ENCODE measurements at regions not wholly inside any gene's neighbourhood (a gene's known extent, or its start where the extent isn't known, plus 50 kb on each side); places are given as distances from the start of the nearest gene placed in this dataset.

DNA sequence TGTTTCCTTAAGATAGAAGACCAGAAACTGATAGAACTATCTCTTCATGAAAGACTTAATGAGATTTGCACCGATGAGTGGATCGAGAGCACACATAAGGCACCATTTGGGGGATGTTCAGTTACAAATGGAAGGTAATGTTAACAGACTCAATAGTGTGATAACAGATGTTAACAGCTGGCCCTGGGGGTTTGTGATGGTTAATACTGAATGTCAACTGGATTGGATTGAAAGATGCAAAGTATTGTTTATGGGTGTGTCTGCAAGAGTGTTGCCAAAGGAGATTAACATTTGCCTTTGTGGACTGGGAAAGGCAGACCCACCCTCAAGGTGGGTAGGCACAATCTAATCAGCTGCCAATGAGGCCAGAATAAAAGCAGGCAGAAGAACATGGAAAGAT, 130.5 kb upstream of the DGKB start:
- no peak for TF ChIP-seq EZH2 (IDR thresholded peaks at IDR 0.05; ENCODE audit: borderline replicate concordance, insufficient read depth, low read depth, low read length, poor library complexity, severe bottlenecking)
- TF ChIP-seq, protein P1, sequence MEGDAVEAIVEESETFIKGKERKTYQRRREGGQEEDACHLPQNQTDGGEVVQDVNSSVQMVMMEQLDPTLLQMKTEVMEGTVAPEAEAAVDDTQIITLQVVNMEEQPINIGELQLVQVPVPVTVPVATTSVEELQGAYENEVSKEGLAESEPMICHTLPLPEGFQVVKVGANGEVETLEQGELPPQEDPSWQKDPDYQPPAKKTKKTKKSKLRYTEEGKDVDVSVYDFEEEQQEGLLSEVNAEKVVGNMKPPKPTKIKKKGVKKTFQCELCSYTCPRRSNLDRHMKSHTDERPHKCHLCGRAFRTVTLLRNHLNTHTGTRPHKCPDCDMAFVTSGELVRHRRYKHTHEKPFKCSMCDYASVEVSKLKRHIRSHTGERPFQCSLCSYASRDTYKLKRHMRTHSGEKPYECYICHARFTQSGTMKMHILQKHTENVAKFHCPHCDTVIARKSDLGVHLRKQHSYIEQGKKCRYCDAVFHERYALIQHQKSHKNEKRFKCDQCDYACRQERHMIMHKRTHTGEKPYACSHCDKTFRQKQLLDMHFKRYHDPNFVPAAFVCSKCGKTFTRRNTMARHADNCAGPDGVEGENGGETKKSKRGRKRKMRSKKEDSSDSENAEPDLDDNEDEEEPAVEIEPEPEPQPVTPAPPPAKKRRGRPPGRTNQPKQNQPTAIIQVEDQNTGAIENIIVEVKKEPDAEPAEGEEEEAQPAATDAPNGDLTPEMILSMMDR (IDR thresholded peaks at IDR 0.05) = no peak
- Histone ChIP-seq H3K27ac (ENCODE audit: low read length in 2 of 2) (no peak overlapping the region), H3K4me2 (replicated peaks; ENCODE audit: low read depth, low read length, poor library complexity, severe bottlenecking) (no peak overlapping the region), H3K79me2 (ENCODE audit: control insufficient read depth, insufficient read depth, low read length) (no peaks in the 10 kb centered on the region), H3K9ac (ENCODE audit: low read length) (no peak overlapping the region), H3K4me3 (ENCODE audit: control extremely low read depth in 1 of 5, extremely low read depth in 1 of 5, insufficient read depth in 1 of 5, low read depth in 2 of 5, low read length in 4 of 5) (no peak overlapping the region), H3K27me3 (replicated peaks in 1 of 4; ENCODE audit: control extremely low read depth in 1 of 4, control insufficient read depth in 3 of 4, insufficient read depth in 4 of 4, low read length in 3 of 4) (no peaks in the 10 kb centered on the region), H2AFZ (ENCODE audit: insufficient read depth, low read depth, low read length, poor library complexity, severe bottlenecking) (no peak overlapping the region), H3K4me1 (ENCODE audit: control insufficient read depth in 2 of 2, insufficient read depth in 2 of 2, low read length in 2 of 2) (no peaks in the 10 kb centered on the region), H3K9me3 (ENCODE audit: control extremely low read depth in 1 of 3, control insufficient read depth in 2 of 3, insufficient read depth in 1 of 3, low read length in 2 of 3) (no peaks in the 10 kb centered on the region), H4K20me1 (ENCODE audit: control insufficient read depth, insufficient read depth, low read length, poor library complexity, severe bottlenecking) (no peaks in the 10 kb centered on the region), H3K36me3 (replicated peaks in 1 of 2; ENCODE audit: control extremely low read depth in 1 of 2, control insufficient read depth in 1 of 2, extremely low read depth in 1 of 2, insufficient read depth in 2 of 2, low read length in 1 of 2) (no peaks in the 10 kb centered on the region)
- Mint-ChIP-seq H3K4me1 (no peaks in the 10 kb centered on the region), H3K4me3 (no peak overlapping the region), H3K9me3 (ENCODE audit: insufficient read depth) (no peaks in the 10 kb centered on the region), H3K27me3 (no peaks in the 10 kb centered on the region), H3K27ac (no peak overlapping the region)
- CTCF ChIA-PET = no interaction called here
- ATAC-seq (ENCODE audit: low read depth) (no peak), DNase-seq (no peak)
- WGBS (ENCODE audit: insufficient coverage) = 90% methylated on average over 1 of the region's 2 CpGs
- POLR2A ChIA-PET = no interaction called here
- intact Hi-C loops (cut with micrococcal nuclease) = no loop called here

DNA sequence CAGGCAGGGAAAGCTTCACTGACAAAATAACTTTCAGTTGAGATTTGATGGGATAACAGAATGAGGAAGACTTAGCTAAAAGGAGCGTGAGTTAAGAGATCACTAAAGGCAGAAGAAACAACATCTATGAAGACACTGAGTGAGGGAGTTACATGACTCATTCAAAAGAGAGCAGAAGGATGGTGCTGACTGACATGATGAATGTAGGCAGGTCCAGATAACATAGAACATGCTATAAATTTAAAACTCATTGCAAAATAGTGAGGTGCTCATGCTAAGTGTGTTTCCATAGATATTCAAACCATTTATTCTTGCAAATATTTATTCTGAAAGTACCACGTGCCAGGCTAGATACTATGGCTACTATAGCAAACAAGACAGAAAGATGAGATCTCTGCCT, 116.4 kb upstream of the DGKB start:
- Histone ChIP-seq H3K9me3 (ENCODE audit: control extremely low read depth in 1 of 3, control insufficient read depth in 2 of 3, insufficient read depth in 1 of 3, low read length in 2 of 3) (no peaks in the 10 kb centered on the region), H3K4me3 (ENCODE audit: control extremely low read depth in 1 of 5, extremely low read depth in 1 of 5, insufficient read depth in 1 of 5, low read depth in 2 of 5, low read length in 4 of 5) (no peak overlapping the region), H3K36me3 (replicated peaks in 1 of 2; ENCODE audit: control extremely low read depth in 1 of 2, control insufficient read depth in 1 of 2, extremely low read depth in 1 of 2, insufficient read depth in 2 of 2, low read length in 1 of 2) (no peaks in the 10 kb centered on the region), H2AFZ (ENCODE audit: insufficient read depth, low read depth, low read length, poor library complexity, severe bottlenecking) (no peak overlapping the region), H4K20me1 (ENCODE audit: control insufficient read depth, insufficient read depth, low read length, poor library complexity, severe bottlenecking) (no peaks in the 10 kb centered on the region), H3K9ac (ENCODE audit: low read length) (no peak overlapping the region), H3K27me3 (replicated peaks in 1 of 4; ENCODE audit: control extremely low read depth in 1 of 4, control insufficient read depth in 3 of 4, insufficient read depth in 4 of 4, low read length in 3 of 4) (no peaks in the 10 kb centered on the region), H3K4me1 (ENCODE audit: control insufficient read depth in 2 of 2, insufficient read depth in 2 of 2, low read length in 2 of 2) (no peaks in the 10 kb centered on the region), H3K79me2 (ENCODE audit: control insufficient read depth, insufficient read depth, low read length) (no peaks in the 10 kb centered on the region), H3K27ac (ENCODE audit: low read length in 2 of 2) (no peak overlapping the region), H3K4me2 (replicated peaks; ENCODE audit: low read depth, low read length, poor library complexity, severe bottlenecking) (no peak overlapping the region)
- no peak overlapping the region for H3K4me3 Mint-ChIP-seq
- intact Hi-C loops (cut with micrococcal nuclease) = no loop called here
- H3K27ac Mint-ChIP-seq = no peak overlapping the region
- TF ChIP-seq, protein P1 (IDR thresholded peaks at IDR 0.05) = no peak
- TF ChIP-seq EZH2 (IDR thresholded peaks at IDR 0.05; ENCODE audit: borderline replicate concordance, insufficient read depth, low read depth, low read length, poor library complexity, severe bottlenecking) = no peak
- H3K4me1 Mint-ChIP-seq = no peaks in the 10 kb centered on the region
- DNase-seq (no peak), ATAC-seq (ENCODE audit: low read depth) (no peak)
- WGBS (ENCODE audit: insufficient coverage) = no CpG with 5 or more reads among the region's 2 CpGs
- H3K27me3 Mint-ChIP-seq = no peaks in the 10 kb centered on the region
- ChIA-PET POLR2A (no interaction called here), CTCF (no interaction called here)
- peaks cover 4% of the 10 kb centered on the region for H3K9me3 Mint-ChIP-seq (ENCODE audit: insufficient read depth)

Measured in B cell (primary cell).